Tibial nerve (tissue), 3 donors: ENCODE measurements at regions not wholly inside any gene's neighbourhood (a gene's known extent, or its start where the extent isn't known, plus 50 kb on each side); places are given as distances from the start of the nearest gene placed in this dataset.

ENCODE experiments used
- CTCF ChIP-seq, 5 experiments: fragments of 200-600 bp in 3 of 5; fragments of 450-650 bp in 2 of 5; sonication (generic) in 3 of 5; IDR thresholded peaks; one replicate each; pipeline ENCODE4 v1.5.1; 2016 to 2019; ENCODE audit warnings: antibody characterized with exemption in 5 of 5, mild to moderate bottlenecking in 3 of 5, moderate library complexity in 2 of 5
- POLR2A ChIP-seq, 2 donors: fragments of 450-650 bp; IDR thresholded peaks; one replicate each; pipeline ENCODE4 v1.6.1; 2017; ENCODE audit warnings: antibody characterized with exemption in 2 of 2, mild to moderate bottlenecking in 2 of 2, moderate library complexity in 2 of 2

DNA sequence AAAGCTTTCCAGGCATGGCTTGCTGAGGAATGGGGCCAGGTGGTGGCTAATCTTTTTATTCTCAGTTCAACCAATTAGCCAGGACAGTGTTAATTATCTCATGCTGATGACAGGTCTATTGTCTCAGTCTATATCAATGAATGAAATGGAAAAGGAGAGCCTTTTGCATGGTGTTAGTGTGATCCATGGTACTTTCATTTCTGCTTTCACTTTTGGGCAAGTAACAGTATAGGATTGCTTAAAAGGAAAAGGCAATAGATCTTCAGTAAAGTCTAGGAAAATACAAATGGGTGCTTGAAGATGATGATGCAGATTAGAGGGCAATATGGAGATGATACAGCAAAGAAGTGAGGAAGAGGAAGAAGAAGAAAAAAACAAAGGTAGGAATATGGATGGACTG lies 430.3 kb downstream of the TFAP2A start:
- TF ChIP-seq CTCF (IDR thresholded peaks at IDR 0.05), result no peak
- TF ChIP-seq POLR2A (IDR thresholded peaks at IDR 0.05), result no peak
